PC-9 (cell line): ENCODE measurements at regions not wholly inside any gene's neighbourhood (a gene's known extent, or its start where the extent isn't known, plus 50 kb on each side); places are given as distances from the start of the nearest gene placed in this dataset.

Experiments used
- BruUV-seq: library from RNA; stranded (reverse); fragments of 400-500 nt; replicated peaks from 2 replicates; lab custom pipeline; 2021; lab: Mats Ljungman, UMichigan
- CTCF ChIA-PET: fragments of 300-600 bp; sonication (Branson Sonifier 250); formaldehyde crosslinking; loops from one replicate; lab custom pipeline; 2022; ENCODE audit warnings: antibody characterized with exemption; lab: Charles Lee
- POLR2A ChIA-PET: fragments of 300-600 bp; sonication (Branson Sonifier 250); formaldehyde crosslinking; loops from one replicate; lab custom pipeline; 2022; ENCODE audit warnings: antibody characterized with exemption; ENCODE audit not compliant: unreplicated experiment; lab: Charles Lee
- DNase-seq, 2 experiments: peaks; one replicate each; pipeline versions ENCODE4 v3.0.0 to v3.0.0-alpha.2; 2015 to 2022; ENCODE audit warnings: mixed read lengths in 1 of 2
- H2AFZ ChIP-seq: fragments of 200-600 bp; sonication (generic); 2 replicates; pipeline ENCODE4 v1.8.1; 2017; ENCODE audit warnings: antibody characterized with exemption
- H3F3A ChIP-seq: fragments of 200-600 bp; sonication (generic); 2 replicates; pipeline ENCODE4 v1.8.1; 2017; ENCODE audit warnings: antibody characterized with exemption, mild to moderate bottlenecking, low read depth; ENCODE audit not compliant: insufficient read depth
- H3K27ac ChIP-seq: fragments of 200-600 bp; sonication (generic); 2 replicates; pipeline ENCODE4 v1.6.1; 2016; ENCODE audit warnings: mixed run types
- H3K27me3 ChIP-seq: fragments of 200-600 bp; sonication (generic); 2 replicates; pipeline ENCODE4 v1.6.1; 2016; ENCODE audit warnings: low read depth, mixed run types; ENCODE audit not compliant: insufficient read depth
- H3K36me3 ChIP-seq: fragments of 200-600 bp; sonication (generic); 2 replicates; pipeline ENCODE4 v1.6.1; 2016; ENCODE audit warnings: low read depth, mixed run types
- H3K4me1 ChIP-seq: fragments of 200-600 bp; sonication (generic); replicated peaks from 2 replicates; pipeline ENCODE4 v1.6.1; 2016; ENCODE audit warnings: mixed run types; ENCODE audit not compliant: insufficient read depth
- H3K4me2 ChIP-seq: fragments of 200-600 bp; sonication (generic); 2 replicates; pipeline ENCODE4 v1.6.1; 2017; ENCODE audit warnings: mixed run types
- H3K4me3 ChIP-seq: fragments of 200-600 bp; sonication (generic); 2 replicates; pipeline ENCODE4 v1.6.1; 2016; ENCODE audit warnings: mixed run types
- H3K79me2 ChIP-seq: fragments of 200-600 bp; sonication (generic); 2 replicates; pipeline ENCODE4 v1.6.1; 2017; ENCODE audit warnings: low read depth, mixed run types
- H3K9me2 ChIP-seq: fragments of 200-600 bp; sonication (generic); 2 replicates; pipeline ENCODE4 v1.8.1; 2017; ENCODE audit warnings: mild to moderate bottlenecking; ENCODE audit not compliant: insufficient read depth
- H3K9me3 ChIP-seq: fragments of 200-600 bp; sonication (generic); 2 replicates; pipeline ENCODE4 v1.8.1; 2016; ENCODE audit warnings: low read depth; ENCODE audit not compliant: insufficient read depth
- H4K20me1 ChIP-seq: fragments of 200-600 bp; sonication (generic); 2 replicates; pipeline ENCODE4 v1.8.1; 2017; ENCODE audit not compliant: insufficient read depth
- EZH2 ChIP-seq: fragments of 200-600 bp; sonication (generic); IDR thresholded peaks from 2 replicates; pipeline ENCODE4 v1.8.0; 2017; ENCODE audit warnings: antibody characterized with exemption, low read depth
- intact Hi-C: fragments of 100-400 bp; cut with micrococcal nuclease; formaldehyde crosslinking; loops from one replicate; pipeline ENCODE4 v1.10.0; 2022; ENCODE audit not compliant: unreplicated experiment
- TF ChIP-seq, protein P1 (sequence below): fragments of 200-600 bp; sonication (generic); conservative IDR thresholded peaks from 2 replicates; pipeline ENCODE4 v1.6.1; 2017; ENCODE audit warnings: mixed run types, antibody characterized with exemption, mild to moderate bottlenecking, moderate library complexity

DNA sequence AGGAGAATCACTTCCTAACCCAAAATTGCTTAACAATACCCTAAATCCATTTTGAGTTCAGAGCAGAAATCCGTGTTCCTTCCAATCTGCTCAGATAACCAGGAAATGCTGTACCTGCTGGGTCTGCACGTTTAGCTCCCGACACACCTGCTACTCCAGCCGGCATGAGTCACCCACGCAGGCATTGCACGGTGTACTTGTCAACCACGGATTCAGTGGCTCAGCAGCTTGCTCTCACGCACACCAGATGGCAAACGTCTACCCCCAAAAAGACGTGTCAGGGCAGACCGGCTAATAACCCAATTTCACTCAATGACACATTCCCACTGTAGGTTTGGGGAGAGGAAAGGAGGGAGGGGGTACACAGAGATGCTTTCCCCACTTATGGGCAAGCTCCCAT lies 468.1 kb downstream of the SOX9 start:
- Histone ChIP-seq H2AFZ (no peak overlapping the region), H3K4me2 (peak overlapping the region; percentile 95), H3K4me1 (peaks cover 31% of the 10 kb centered on the region), H3K9me2 (no peaks in the 10 kb centered on the region), H3K79me2 (peaks cover 83% of the 10 kb centered on the region), H3K27ac (peak overlapping the region; percentile 86), H3K36me3 (peaks cover 6% of the 10 kb centered on the region; the same call in 1 of the 2 replicates), H3K27me3 (no peaks in the 10 kb centered on the region), H3K4me3 (peak overlapping the region; percentile 97), H3K9me3 (no peaks in the 10 kb centered on the region), H4K20me1 (peaks cover 9% of the 10 kb centered on the region; the same call in 1 of the 2 replicates), H3F3A (peaks cover 34% of the 10 kb centered on the region)
- no TSS peak for BruUV-seq
- intact Hi-C loops: loop anchor here (1.0 to 2.0 kb wide), 5 partner anchors 28 to 128 kb away; no protein-coding TSS in a partner anchor
- CTCF ChIA-PET: interaction anchor here (1.8 kb wide), 1 partner anchor 95 kb away, joined by 4 read pairs; no protein-coding TSS in a partner anchor
- POLR2A ChIA-PET: interaction anchor here (0.7 to 1.4 kb wide), 4 partner anchors 9 to 95 kb away, joined by 3 to 8 read pairs (median 4); no protein-coding TSS in a partner anchor
- no peak for TF ChIP-seq EZH2
- TF ChIP-seq, protein P1, sequence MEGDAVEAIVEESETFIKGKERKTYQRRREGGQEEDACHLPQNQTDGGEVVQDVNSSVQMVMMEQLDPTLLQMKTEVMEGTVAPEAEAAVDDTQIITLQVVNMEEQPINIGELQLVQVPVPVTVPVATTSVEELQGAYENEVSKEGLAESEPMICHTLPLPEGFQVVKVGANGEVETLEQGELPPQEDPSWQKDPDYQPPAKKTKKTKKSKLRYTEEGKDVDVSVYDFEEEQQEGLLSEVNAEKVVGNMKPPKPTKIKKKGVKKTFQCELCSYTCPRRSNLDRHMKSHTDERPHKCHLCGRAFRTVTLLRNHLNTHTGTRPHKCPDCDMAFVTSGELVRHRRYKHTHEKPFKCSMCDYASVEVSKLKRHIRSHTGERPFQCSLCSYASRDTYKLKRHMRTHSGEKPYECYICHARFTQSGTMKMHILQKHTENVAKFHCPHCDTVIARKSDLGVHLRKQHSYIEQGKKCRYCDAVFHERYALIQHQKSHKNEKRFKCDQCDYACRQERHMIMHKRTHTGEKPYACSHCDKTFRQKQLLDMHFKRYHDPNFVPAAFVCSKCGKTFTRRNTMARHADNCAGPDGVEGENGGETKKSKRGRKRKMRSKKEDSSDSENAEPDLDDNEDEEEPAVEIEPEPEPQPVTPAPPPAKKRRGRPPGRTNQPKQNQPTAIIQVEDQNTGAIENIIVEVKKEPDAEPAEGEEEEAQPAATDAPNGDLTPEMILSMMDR: no peak; the same call in 1 of the 2 replicates
- DNase-seq: peak; percentile 84 to 97

- intact Hi-C loops: no loop called here
- CTCF ChIA-PET: no interaction called here
- BruUV-seq: no TSS peak
These were observed 469.6 kb downstream of the SOX9 start for GRCh38 chr17:72590382-72590781.

GRCh38 chr17:72590882-72591281 lies 470.1 kb downstream of the SOX9 start:
- intact Hi-C loops: loop anchor here (1.0 kb wide), 1 partner anchor 49 kb away; no protein-coding TSS in a partner anchor
- Histone ChIP-seq H3K4me2 (peak overlapping the region; percentile 95), H3K79me2 (peaks cover 66% of the 10 kb centered on the region), H3F3A (peaks cover 34% of the 10 kb centered on the region), H3K36me3 (peaks cover 2% of the 10 kb centered on the region; the same call in 1 of the 2 replicates), H3K4me3 (peak overlapping the region; percentile 97), H3K9me2 (no peaks in the 10 kb centered on the region), H3K4me1 (peaks cover 31% of the 10 kb centered on the region), H2AFZ (no peak overlapping the region), H3K27me3 (no peaks in the 10 kb centered on the region), H3K27ac (peak overlapping the region; percentile 86), H4K20me1 (peaks cover 9% of the 10 kb centered on the region; the same call in 1 of the 2 replicates), H3K9me3 (no peaks in the 10 kb centered on the region; the same call in 1 of the 2 replicates)
- ChIA-PET POLR2A (no interaction called here), CTCF (no interaction called here)
- TF ChIP-seq, protein P1: no peak
- TF ChIP-seq EZH2: no peak
- DNase-seq: peak in 1 of 2 experiments; percentile 36
- BruUV-seq: no TSS peak

More at GRCh38 chr17:72590382-72590781, 469.6 kb downstream of the SOX9 start:
- DNase-seq: peak in 1 of 2 experiments; percentile 61
- Histone ChIP-seq H3K9me3 (no peaks in the 10 kb centered on the region; the same call in 1 of the 2 replicates), H3F3A (peaks cover 34% of the 10 kb centered on the region), H3K36me3 (peaks cover 6% of the 10 kb centered on the region; the same call in 1 of the 2 replicates), H3K79me2 (peaks cover 71% of the 10 kb centered on the region), H3K27ac (peak overlapping the region; percentile 86), H2AFZ (no peak overlapping the region), H3K9me2 (no peaks in the 10 kb centered on the region), H3K4me2 (peak overlapping the region; percentile 95), H3K4me1 (peaks cover 31% of the 10 kb centered on the region), H3K27me3 (no peaks in the 10 kb centered on the region), H4K20me1 (peaks cover 9% of the 10 kb centered on the region; the same call in 1 of the 2 replicates), H3K4me3 (peak overlapping the region; percentile 97)
- POLR2A ChIA-PET: no interaction called here
- TF ChIP-seq, protein P1: no peak
- TF ChIP-seq EZH2: no peak
